Thyroid gland (tissue), 4 donors: ENCODE measurements at regions not wholly inside any gene's neighbourhood (a gene's known extent, or its start where the extent isn't known, plus 50 kb on each side); places are given as distances from the start of the nearest gene placed in this dataset.

ENCODE experiments used
- DNase-seq, 2 donors: peaks; one replicate each; pipeline ENCODE4 v3.0.0-alpha.2; 2019
- H3K27ac ChIP-seq, 3 donors: fragments of 200-600 bp; sonication (generic); 1 replicate in 2 of 3; 2 replicates in 1 of 3; pipeline ENCODE4 v1.5.1; 2016 to 2019; ENCODE audit warnings: mild to moderate bottlenecking in 1 of 3, moderate library complexity in 1 of 3
- H3K27me3 ChIP-seq: fragments of 200-600 bp; sonication (generic); one replicate; pipeline ENCODE4 v1.5.1; 2019
- H3K36me3 ChIP-seq, 2 donors: fragments of 200-600 bp; sonication (generic); one replicate each; pipeline ENCODE4 v1.5.1; 2016 to 2019
- H3K4me1 ChIP-seq, 2 donors: fragments of 200-600 bp; sonication (generic); one replicate each; pipeline ENCODE4 v1.5.1; 2017 to 2019
- H3K4me3 ChIP-seq, 3 donors: fragments of 200-600 bp; sonication (generic); replicated peaks in 1 of 3; 1 replicate in 2 of 3; 2 replicates in 1 of 3; pipeline ENCODE4 v1.5.1; 2016; ENCODE audit warnings: mild to moderate bottlenecking in 1 of 3
- H3K9me3 ChIP-seq: fragments of 200-600 bp; sonication (generic); one replicate; pipeline ENCODE4 v1.5.1; 2017
- CTCF ChIP-seq, 6 experiments: fragments of 200-600 bp in 3 of 6; fragments of 450-650 bp in 3 of 6; sonication (generic) in 3 of 6; IDR thresholded peaks; one replicate each; pipeline ENCODE4 v1.5.1; 2016 to 2019; ENCODE audit warnings: antibody characterized with exemption in 6 of 6, mild to moderate bottlenecking in 2 of 6, inconsistent platforms in 1 of 6, moderate library complexity in 1 of 6
- POLR2A ChIP-seq, 2 donors: fragments of 450-650 bp; IDR thresholded peaks; one replicate each; pipeline ENCODE4 v1.6.1; 2017; ENCODE audit warnings: antibody characterized with exemption in 2 of 2, mild to moderate bottlenecking in 2 of 2, moderate library complexity in 1 of 2
- WGBS, 2 donors: methylation state at CpG; one replicate each; pipeline ENCODE4 v1.1.5; 2017; 5-methylcytosine and 5-hydroxymethylcytosine counted together
- intact Hi-C: fragments of 100-400 bp; cut with DNase I; formaldehyde crosslinking; loops from one replicate; pipeline ENCODE4 v1.15.1; 2023

GRCh38 chr3:102140116-102140515 lies 290.8 kb downstream of the NFKBIZ start:
- TF ChIP-seq CTCF (IDR thresholded peaks at IDR 0.05) (no peak), POLR2A (IDR thresholded peaks at IDR 0.05) (no peak)
- 89 to 92% methylated on average over 3 of the region's 3 CpGs for WGBS, 2 donors
- Histone ChIP-seq H3K27me3 (no peaks in the 10 kb centered on the region), H3K9me3 (no peaks in the 10 kb centered on the region), H3K4me3 (no peak overlapping the region), H3K36me3 (no peaks in the 10 kb centered on the region), H3K4me1 (peaks cover 10 to 19% of the 10 kb centered on the region in 2 donors), H3K27ac (no peak overlapping the region)
- intact Hi-C loops, result no loop called here
- no peak for DNase-seq

- Histone ChIP-seq H3K36me3 (no peaks in the 10 kb centered on the region), H3K27me3 (no peaks in the 10 kb centered on the region), H3K9me3 (no peaks in the 10 kb centered on the region), H3K4me3 (no peak overlapping the region), H3K4me1 (peaks cover 10 to 19% of the 10 kb centered on the region in 2 donors), H3K27ac (no peak overlapping the region)
- WGBS, 2 donors, result 75% methylated on average over 5 of the region's 5 CpGs
- no peak for DNase-seq
- no peak for TF ChIP-seq CTCF (IDR thresholded peaks at IDR 0.05)
- TF ChIP-seq POLR2A (IDR thresholded peaks at IDR 0.05), result no peak
- intact Hi-C loops, result no loop called here
These were observed 292.0 kb downstream of the NFKBIZ start for GRCh38 chr3:102141096-102141927.

GRCh38 chr3:102141928-102142239 lies 292.6 kb downstream of the NFKBIZ start:
- Histone ChIP-seq H3K36me3 (no peaks in the 10 kb centered on the region), H3K4me1 (peaks cover 10 to 19% of the 10 kb centered on the region in 2 donors), H3K27ac (no peak overlapping the region), H3K4me3 (no peak overlapping the region), H3K27me3 (no peaks in the 10 kb centered on the region), H3K9me3 (no peaks in the 10 kb centered on the region)
- intact Hi-C loops, result no loop called here
- TF ChIP-seq CTCF (IDR thresholded peaks at IDR 0.05) (no peak), POLR2A (IDR thresholded peaks at IDR 0.05) (no peak)
- WGBS, 2 donors, result 75 to 83% methylated on average over 1 of the region's 1 CpG
- DNase-seq, result no peak

- WGBS, 2 donors, result 8 to 23% methylated on average over 2 of the region's 2 CpGs
- H3K4me1 ChIP-seq, result peaks cover 10 to 19% of the 10 kb centered on the region in 2 donors
- no peaks in the 10 kb centered on the region for H3K36me3 ChIP-seq
- H3K27ac ChIP-seq, result no peak overlapping the region
- DNase-seq, result no peak
- no peaks in the 10 kb centered on the region for H3K27me3 ChIP-seq
- TF ChIP-seq POLR2A (IDR thresholded peaks at IDR 0.05) (no peak), CTCF (IDR thresholded peaks at IDR 0.05) (no peak)
- H3K9me3 ChIP-seq, result no peaks in the 10 kb centered on the region
- intact Hi-C loops, result no loop called here
- H3K4me3 ChIP-seq, result no peak overlapping the region
These were observed 292.3 kb upstream of the ZPLD1 start for GRCh38 chr3:102142379-102143060.

DNA sequence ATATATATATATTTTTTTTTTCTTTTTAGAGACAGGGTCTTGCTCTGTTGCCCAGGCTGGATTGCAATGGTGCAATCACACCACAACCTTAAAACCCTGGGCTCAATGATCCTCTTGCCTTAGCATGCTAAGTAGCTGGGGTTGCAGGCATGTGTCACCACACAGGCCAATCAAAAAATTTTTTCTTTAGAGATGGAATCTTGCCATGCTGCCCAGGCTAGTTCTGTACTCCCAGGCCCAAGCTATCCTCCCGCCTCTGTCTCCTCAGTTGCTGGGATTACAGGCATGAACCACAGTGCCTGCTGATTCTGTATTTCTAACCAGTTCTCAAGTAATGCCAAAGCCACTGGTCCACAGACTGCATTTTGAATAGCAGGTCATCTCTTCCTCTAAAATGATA lies 291.3 kb upstream of the ZPLD1 start:
- no peaks in the 10 kb centered on the region for H3K9me3 ChIP-seq
- H3K27me3 ChIP-seq, result no peaks in the 10 kb centered on the region
- TF ChIP-seq POLR2A (IDR thresholded peaks at IDR 0.05), result no peak
- no peak for TF ChIP-seq CTCF (IDR thresholded peaks at IDR 0.05)
- intact Hi-C loops, result no loop called here
- H3K4me1 ChIP-seq, result peaks cover 10 to 19% of the 10 kb centered on the region in 2 donors
- H3K36me3 ChIP-seq, result no peaks in the 10 kb centered on the region
- no peak overlapping the region for H3K27ac ChIP-seq
- no peak for DNase-seq
- WGBS, 2 donors, result 97 to 100% methylated on average over 1 of the region's 1 CpG
- no peak overlapping the region for H3K4me3 ChIP-seq
